KMS-11 (cell line): ENCODE measurements at regions not wholly inside any gene's neighbourhood (a gene's known extent, or its start where the extent isn't known, plus 50 kb on each side); places are given as distances from the start of the nearest gene placed in this dataset.

Experiments used
- H2AFZ ChIP-seq: fragments of 200-600 bp; sonication (generic); 2 replicates; pipeline ENCODE4 v1.6.1; 2016; ENCODE audit warnings: antibody characterized with exemption, mixed run types, low read depth
- H3K27ac ChIP-seq: fragments of 200-600 bp; sonication (generic); 2 replicates; pipeline ENCODE4 v1.6.1; 2016; ENCODE audit warnings: mild to moderate bottlenecking, mixed run types
- H3K27me3 ChIP-seq: fragments of 200-600 bp; sonication (generic); 2 replicates; pipeline ENCODE4 v1.6.1; 2017; ENCODE audit warnings: mild to moderate bottlenecking, low read depth, mixed run types, moderate library complexity; ENCODE audit not compliant: insufficient read depth
- H3K36me3 ChIP-seq: fragments of 200-600 bp; sonication (generic); 2 replicates; pipeline ENCODE4 v1.6.1; 2017; ENCODE audit warnings: mild to moderate bottlenecking, mixed run types; ENCODE audit not compliant: insufficient read depth
- H3K4me1 ChIP-seq: fragments of 200-600 bp; sonication (generic); 2 replicates; pipeline ENCODE4 v1.6.1; 2016; ENCODE audit warnings: mild to moderate bottlenecking, low read depth, mixed run types; ENCODE audit not compliant: poor library complexity, severe bottlenecking
- H3K4me2 ChIP-seq: fragments of 200-600 bp; sonication (generic); 2 replicates; pipeline ENCODE4 v1.7.0; 2016; ENCODE audit warnings: mild to moderate bottlenecking, mixed run types
- H3K4me3 ChIP-seq: fragments of 200-600 bp; sonication (generic); IDR thresholded peaks from 2 replicates; pipeline ENCODE4 v1.6.1; 2017; ENCODE audit warnings: low read depth, low read length, mixed read lengths; ENCODE audit not compliant: insufficient read depth
- H3K79me2 ChIP-seq: fragments of 200-600 bp; sonication (generic); 2 replicates; pipeline ENCODE4 v1.6.1; 2016; ENCODE audit warnings: low read depth, mixed run types; ENCODE audit not compliant: insufficient read depth
- H3K9ac ChIP-seq: fragments of 200-600 bp; sonication (generic); 2 replicates; pipeline ENCODE4 v1.6.1; 2016; ENCODE audit warnings: mild to moderate bottlenecking, mixed run types
- H4K20me1 ChIP-seq: fragments of 200-600 bp; sonication (generic); 2 replicates; pipeline ENCODE4 v1.6.1; 2016; ENCODE audit warnings: mild to moderate bottlenecking, mixed run types; ENCODE audit not compliant: insufficient read depth
- TF ChIP-seq, protein P1 (sequence below): fragments of 200-600 bp; sonication (generic); conservative IDR thresholded peaks from 2 replicates; pipeline ENCODE4 v1.6.1; 2017; ENCODE audit warnings: low read depth, mild to moderate bottlenecking, antibody characterized with exemption, low read length, moderate library complexity, mixed read lengths

DNA sequence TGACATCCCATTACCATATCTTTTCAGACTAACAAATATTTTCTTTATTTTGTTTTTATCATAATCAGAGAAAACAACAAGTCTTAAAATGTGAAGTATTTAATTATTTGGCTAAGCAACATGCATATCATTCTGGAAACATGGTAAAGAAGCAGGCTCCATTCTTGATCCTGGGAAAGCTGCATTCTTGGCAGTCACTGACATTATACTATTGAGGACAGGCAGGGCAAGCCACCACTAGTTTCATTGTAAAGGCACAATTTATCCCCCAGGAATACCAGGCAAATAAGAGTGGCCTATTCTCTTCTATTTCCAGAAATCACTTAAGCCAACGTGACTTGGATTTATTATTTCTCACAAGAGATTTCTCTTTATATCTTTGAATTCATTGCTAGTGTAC is 153.8 kb upstream of the AKR1E2 start:
- TF ChIP-seq, protein P1, sequence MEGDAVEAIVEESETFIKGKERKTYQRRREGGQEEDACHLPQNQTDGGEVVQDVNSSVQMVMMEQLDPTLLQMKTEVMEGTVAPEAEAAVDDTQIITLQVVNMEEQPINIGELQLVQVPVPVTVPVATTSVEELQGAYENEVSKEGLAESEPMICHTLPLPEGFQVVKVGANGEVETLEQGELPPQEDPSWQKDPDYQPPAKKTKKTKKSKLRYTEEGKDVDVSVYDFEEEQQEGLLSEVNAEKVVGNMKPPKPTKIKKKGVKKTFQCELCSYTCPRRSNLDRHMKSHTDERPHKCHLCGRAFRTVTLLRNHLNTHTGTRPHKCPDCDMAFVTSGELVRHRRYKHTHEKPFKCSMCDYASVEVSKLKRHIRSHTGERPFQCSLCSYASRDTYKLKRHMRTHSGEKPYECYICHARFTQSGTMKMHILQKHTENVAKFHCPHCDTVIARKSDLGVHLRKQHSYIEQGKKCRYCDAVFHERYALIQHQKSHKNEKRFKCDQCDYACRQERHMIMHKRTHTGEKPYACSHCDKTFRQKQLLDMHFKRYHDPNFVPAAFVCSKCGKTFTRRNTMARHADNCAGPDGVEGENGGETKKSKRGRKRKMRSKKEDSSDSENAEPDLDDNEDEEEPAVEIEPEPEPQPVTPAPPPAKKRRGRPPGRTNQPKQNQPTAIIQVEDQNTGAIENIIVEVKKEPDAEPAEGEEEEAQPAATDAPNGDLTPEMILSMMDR, result no peak
- Histone ChIP-seq H3K4me1 (no peaks in the 10 kb centered on the region), H3K79me2 (no peaks in the 10 kb centered on the region), H2AFZ (no peak overlapping the region), H4K20me1 (no peaks in the 10 kb centered on the region), H3K27me3 (no peaks in the 10 kb centered on the region), H3K27ac (no peak overlapping the region), H3K4me3 (no peak overlapping the region), H3K4me2 (no peak overlapping the region), H3K9ac (no peak overlapping the region), H3K36me3 (no peaks in the 10 kb centered on the region)

DNA sequence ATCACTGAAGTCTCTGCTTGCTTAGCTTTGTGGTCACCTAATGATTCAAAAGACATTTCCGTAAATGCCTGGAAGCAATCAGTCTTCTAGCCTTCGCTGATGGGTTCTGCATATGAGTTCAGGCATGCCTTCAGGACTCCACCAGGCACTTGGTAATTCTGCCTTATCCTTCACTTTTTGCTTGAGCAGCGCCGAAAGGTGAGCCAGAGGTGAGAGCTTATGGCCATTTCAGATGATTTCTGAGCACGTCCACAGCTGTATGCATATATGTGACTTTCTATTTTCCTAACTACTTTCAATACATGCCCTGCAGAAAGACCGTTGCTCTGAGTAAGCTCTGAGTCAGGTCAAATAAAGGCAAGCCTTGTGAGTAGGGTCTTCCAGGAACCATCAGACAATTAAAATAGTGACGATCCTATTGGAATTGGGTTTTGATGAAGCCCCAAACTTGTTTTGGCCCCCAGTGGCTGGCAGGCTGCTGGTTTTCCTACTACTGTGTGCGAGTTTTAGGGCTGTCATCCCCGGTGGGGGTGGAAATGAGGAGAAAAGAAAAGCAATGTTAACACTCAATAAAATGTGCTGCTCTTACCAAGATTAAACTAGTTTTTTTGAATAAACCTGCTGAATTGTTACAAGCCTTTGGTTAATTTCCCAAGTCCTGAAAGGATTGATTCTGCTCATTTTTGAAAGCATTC is 154.4 kb upstream of the AKR1E2 start:
- Histone ChIP-seq H3K9ac (no peak overlapping the region), H4K20me1 (no peaks in the 10 kb centered on the region), H3K36me3 (no peaks in the 10 kb centered on the region), H3K4me2 (no peak overlapping the region), H3K4me1 (no peaks in the 10 kb centered on the region), H2AFZ (no peak overlapping the region), H3K27ac (no peak overlapping the region), H3K79me2 (no peaks in the 10 kb centered on the region), H3K4me3 (no peak overlapping the region), H3K27me3 (no peaks in the 10 kb centered on the region)
- TF ChIP-seq, protein P1, result no peak

DNA sequence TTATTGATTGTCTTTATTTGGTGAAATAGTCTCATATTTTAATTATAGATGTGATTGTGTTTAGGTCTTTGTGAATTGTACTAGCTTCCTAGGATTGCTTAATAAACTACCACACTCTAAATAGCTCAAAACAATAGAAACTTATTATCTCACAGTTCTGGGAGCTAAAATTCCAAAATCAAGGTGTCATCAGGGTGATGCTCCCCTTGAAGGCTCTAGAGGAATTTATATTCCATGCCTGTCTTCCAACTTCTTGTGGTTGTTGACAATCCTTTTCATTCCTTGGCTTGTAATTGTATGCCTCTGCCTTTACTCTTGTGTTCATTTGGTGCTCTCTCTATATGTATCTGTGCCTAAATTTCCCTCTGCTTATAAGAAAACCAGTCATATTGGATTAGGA is 155.3 kb upstream of the AKR1E2 start:
- Histone ChIP-seq H3K4me3 (no peak overlapping the region), H3K4me2 (no peak overlapping the region), H3K36me3 (no peaks in the 10 kb centered on the region), H4K20me1 (no peaks in the 10 kb centered on the region), H3K79me2 (no peaks in the 10 kb centered on the region), H3K9ac (no peak overlapping the region), H3K27me3 (no peaks in the 10 kb centered on the region), H2AFZ (no peak overlapping the region), H3K4me1 (no peaks in the 10 kb centered on the region), H3K27ac (no peak overlapping the region)
- TF ChIP-seq, protein P1, result no peak

DNA sequence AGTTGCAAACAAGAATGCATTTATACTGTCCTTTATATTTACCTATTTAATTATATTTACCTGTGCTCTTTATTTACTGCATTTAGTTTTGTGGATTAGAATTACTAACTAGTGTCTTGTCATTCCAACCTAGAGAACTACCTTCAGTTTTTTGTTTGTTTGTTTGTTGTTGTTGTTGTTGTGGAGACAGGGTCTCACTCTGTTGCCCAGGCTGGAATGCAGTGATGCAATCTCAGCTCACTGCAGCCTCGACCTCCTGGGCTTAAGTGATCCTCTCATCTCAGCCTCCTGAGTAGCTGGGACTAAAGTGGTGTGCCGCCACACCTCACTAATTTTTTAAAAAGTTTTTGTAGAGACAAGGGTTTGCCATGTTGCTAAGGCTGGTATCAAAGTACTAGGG is 156.4 kb upstream of the AKR1E2 start:
- Histone ChIP-seq H3K79me2 (no peaks in the 10 kb centered on the region), H3K27ac (no peak overlapping the region), H3K27me3 (no peaks in the 10 kb centered on the region), H3K9ac (no peak overlapping the region), H4K20me1 (no peaks in the 10 kb centered on the region), H3K4me2 (no peak overlapping the region), H3K4me1 (no peaks in the 10 kb centered on the region), H3K36me3 (no peaks in the 10 kb centered on the region), H2AFZ (no peak overlapping the region), H3K4me3 (no peak overlapping the region)
- TF ChIP-seq, protein P1, result no peak
